Inflammatory macrophage treated with lipopolysaccharide for 1 hour (primary cell): ENCODE measurements at regions not wholly inside any gene's neighbourhood (a gene's known extent, or its start where the extent isn't known, plus 50 kb on each side); places are given as distances from the start of the nearest gene placed in this dataset.
"Not testable (repeated sequence)": the region's sequence is repeated elsewhere in the genome, so short reads cannot be mapped to it uniquely, and the experiment has no call there.

ENCODE experiments used
- DNase-seq, 2 donors: peaks; one replicate each; pipeline ENCODE4 v3.0.0-alpha.2; 2020 to 2022

DNA sequence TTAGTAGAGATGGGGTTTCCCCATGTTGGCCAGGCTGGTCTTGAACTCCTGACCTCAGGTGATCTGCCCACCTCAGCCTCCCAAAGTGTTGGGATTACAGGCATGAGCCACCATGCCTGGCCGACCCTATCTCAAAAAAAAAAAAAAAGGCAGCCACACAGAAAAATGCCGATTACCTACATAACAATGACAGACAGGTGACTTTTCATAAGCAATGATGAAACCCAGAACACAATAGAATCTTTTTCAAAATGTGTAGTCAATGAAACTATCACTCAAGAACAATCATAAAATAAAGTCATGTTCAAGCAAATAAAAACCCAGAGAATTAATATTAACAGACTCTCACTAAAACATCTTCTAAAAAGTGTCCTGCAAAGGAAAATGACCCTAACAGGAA lies 135.6 kb upstream of the MVB12B start:
- not testable (repeated sequence) for DNase-seq

DNA sequence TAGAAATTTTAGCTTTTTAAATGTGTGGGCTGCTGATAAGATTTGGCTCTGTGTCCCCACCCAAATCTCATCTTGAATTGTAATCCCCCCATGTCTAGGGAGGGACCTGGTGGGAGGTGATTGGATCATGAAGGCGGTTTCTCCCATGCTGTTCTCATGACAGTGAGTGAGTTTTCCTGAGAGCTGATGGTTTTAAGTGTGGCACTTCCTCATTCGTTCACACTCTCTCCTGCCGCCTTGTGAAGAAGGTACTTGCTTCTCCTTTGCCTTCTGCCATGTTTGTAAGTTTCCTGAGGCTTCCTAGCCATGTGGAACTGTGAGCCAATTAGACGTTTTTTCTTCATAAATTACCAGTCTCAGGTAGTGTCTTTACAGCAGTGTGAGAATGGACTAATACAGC lies 127.8 kb upstream of the MVB12B start:
- DNase-seq = no peak

DNA sequence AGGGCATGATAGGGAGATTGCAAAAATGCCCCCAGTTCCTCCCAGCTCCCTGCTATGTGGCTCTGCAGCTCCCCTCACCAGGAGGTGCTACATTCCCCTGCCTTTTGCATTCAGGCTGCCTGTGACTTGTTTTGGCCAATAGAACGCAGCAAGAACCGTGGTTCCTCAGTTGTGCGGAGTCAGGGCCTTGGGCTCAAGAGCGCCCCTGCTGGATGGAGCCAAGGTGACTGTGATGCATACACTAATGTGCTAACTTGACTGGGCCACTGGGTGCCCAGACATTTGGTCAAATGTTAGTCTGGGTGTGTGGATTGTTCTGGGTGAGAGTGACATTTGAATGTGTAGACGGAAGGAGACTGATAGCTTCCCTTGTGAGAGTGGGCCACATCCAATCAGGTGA lies 123.3 kb upstream of the MVB12B start:
- DNase-seq = no peak

- DNase-seq = no peak
These were observed 122.4 kb upstream of the MVB12B start for GRCh38 chr9:126204197-126204596.

GRCh38 chr9:126204708-126205225 lies 121.9 kb upstream of the MVB12B start:
- no peak for DNase-seq

DNA sequence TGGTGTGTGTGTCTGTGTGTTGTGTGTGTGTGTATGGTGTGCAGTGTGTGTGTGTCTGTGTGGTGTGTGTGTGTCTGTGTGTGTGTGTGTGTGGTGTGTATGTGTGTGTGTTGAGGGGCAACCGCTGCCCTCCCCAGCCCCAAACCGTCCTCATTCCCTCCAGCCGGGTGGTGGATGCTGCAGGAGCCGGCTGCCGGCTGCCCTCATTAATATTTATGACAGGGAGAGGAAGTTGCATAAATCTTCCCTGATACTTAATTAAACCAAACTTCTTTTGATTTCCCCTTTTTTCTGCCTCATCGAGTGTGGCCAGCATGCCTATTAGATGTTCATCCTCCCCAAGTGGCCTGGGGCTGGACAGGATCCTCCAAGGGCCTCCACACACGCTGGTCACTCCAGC lies 121.4 kb upstream of the MVB12B start:
- peak in 1 of 2 donors; percentile 23 for DNase-seq

DNA sequence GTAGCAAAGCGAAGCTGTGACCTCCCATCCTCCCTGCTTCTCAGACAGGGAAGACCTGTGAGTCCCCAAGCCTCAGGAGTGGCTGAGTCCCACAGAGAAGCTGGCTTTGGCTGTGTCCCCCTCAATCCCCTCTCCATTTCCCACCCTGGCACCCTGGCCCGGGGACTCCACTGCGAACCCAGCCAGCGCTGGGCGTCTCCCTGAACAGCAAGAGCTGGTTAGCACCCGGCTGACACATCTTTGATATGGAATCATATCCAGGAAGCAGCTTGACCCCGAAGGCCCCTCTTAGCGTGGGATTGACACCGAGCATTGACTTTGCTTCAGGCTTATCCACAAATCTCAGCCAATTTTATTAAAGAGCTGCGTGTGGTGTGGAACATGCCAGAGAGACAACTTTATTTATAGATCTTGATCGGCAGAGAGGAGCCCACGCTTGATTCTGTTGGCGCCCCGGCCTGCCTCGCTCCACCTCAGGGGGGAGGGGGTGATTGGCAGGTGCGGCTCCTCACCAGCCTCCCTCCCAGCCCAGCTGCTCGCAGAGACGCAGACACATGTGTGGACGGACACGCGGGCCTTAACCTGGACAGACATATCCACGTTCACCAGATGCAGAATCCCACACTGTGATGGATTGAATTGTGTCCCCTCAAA lies 120.7 kb upstream of the MVB12B start:
- DNase-seq = no peak

- DNase-seq = no peak
These were observed 119.4 kb upstream of the MVB12B start for GRCh38 chr9:126207256-126207655.

DNA sequence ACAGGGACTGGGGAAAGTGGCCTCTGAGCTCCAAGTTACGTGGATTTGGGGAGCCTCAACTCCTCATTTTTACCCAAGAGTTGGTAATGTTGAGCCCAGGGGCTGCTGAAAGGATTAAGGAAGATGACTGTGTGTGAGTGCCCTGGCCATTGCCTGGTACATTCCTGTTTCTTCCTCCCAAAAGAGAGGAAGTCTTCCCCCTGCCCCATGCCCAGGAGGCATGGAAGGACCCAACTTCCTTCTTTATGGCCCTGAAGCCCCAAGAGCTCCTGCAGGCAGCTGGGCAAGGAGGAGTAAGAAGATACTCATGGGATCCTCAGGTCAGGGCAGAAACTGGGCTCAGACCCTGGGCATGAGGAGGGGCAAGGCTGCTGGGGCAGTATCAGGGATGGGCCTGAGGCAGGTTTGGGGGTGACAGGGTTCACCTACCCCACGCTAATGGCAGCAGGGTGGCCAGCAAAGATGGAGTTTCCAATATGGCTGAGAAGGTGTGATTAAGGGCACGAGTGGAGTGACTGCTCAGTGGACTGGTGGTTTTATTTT lies 118.3 kb upstream of the MVB12B start:
- DNase-seq = peak; percentile 8

DNA sequence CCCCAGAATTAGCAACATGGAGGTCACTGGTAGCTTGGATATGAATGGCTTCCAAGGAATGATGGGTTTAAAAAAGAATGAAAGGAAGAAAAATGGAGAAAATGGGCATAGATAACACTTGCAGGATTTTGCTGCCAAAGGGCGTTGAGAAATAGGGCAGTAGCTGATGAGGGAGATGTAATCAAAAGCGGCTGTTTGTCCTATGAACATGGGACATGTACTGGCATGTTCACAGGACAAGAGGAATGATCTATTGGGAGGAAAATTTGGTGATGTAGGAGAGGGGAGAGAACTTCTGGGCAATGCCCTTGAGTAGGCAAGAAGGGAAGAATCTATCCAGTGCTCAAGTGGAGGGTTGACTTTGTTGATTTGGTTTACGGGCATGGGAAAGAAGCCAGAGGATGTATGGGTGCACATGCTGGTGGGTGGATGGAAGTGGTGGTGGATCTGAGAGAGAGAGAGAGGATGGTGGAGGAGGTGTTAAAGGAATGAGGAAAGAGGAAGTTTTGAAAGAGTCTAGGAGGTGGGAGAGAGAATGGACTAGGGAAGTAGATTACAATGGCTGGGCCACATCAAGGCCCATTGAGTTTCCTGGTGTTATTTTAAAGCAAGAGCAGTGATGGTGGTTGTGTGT lies 115.1 kb upstream of the MVB12B start:
- no peak for DNase-seq

GRCh38 chr9:126215486-126215885 lies 111.1 kb upstream of the MVB12B start:
- DNase-seq = no peak

GRCh38 chr9:126216826-126217225 lies 109.8 kb upstream of the MVB12B start:
- no peak for DNase-seq

GRCh38 chr9:126217250-126217653 lies 109.4 kb upstream of the MVB12B start:
- no peak for DNase-seq

DNA sequence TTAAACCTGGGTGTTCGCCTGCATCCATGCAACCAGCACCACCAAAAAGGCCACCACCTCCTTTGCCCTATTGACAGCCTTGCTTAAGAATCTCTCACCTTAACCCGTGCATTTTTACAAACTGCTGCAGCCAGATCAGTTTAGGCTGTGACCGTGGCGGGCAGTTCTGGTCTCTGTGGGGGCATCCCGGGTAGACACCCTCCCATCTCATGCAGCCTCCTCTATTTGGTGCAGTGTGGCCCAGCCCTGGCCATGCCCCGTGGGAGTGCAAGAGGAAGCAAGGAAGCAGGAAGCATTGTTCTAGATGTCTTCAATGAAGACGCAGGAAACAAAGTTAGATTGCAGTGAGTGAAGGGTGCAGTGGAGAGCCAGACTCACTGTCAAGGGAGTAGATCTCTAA lies 108.8 kb upstream of the MVB12B start:
- no peak for DNase-seq

DNA sequence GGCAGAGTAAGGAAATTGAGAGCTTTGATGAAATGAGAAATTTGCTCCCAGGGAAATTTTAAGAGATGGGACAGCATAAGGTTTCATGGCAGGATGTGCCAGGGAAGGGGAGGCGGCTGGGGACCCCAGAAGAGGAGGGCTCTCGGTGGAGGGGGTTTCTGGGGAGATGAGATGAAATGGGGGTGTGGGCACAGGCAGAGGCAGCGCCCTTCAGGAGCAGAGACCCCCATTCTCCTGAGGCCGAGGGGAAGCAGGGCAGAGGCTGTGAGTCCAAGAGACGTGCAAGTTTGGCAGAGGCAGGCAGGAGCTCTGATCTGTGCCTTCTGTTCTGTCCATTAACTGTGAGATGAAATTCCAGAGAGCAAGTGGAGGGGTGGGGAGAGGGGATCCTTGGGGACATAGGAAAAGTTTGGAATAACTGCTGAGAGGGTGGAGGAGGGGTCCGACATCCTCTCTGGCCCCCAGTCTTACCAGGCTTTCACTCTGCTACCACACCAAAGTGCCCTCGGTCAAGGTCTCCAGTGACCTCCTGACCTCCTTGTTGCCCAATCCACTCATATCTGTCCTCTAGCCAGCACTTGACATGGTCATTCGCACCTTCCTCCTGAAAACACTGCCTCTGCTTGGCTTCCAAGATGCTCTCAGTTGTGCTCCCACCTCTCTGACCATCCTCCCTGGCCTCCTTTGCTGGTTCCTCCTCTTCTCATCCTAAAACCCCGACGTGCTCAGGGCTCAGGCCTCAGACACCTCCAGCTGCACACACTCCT lies 108.1 kb upstream of the MVB12B start:
- DNase-seq = no peak

DNA sequence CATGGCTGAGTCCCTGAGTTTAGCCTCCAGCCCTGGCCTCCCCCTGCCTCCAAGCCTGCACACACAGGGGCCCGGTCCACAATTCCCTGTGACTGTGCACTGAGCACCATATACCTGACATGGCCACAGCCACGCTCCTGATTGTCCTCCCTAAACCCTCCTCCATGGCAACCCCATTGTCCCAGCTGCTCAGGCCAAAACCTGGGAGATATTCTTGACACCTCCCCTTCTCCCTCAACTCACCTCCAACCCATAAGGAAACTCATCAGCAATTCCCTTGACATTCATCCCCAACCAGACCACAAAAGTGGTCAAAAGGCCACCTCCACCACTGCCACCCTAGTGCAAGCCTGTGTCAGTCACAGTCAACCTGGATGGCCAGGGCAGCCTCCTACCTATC lies 107.5 kb upstream of the MVB12B start:
- no peak for DNase-seq

DNA sequence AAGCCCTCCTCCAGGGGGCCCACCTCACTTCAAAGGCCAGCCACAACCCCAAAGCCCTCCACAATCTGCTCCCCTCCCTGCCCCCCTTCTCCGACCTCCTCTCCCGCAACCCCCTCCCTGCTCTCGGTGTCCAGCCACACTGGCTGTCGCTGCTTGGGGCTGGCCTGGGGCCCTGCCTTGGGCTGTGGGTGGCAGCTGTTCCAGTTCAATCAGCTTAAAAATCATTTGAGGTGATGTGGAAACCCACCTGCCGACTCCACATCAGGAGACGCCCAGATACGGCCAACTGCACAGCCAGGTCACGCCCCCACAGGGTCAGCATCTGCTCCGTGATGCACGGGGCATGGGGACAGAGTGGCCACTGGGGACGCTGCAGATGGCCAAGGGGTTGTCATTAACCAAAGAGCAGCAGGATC lies 107.0 kb upstream of the MVB12B start:
- no peak for DNase-seq

- no peak for DNase-seq
These were observed 105.1 kb upstream of the MVB12B start for GRCh38 chr9:126221480-126221879.

- DNase-seq = no peak
These were observed 104.2 kb upstream of the MVB12B start for GRCh38 chr9:126222363-126222834.

- DNase-seq = no peak
These were observed 103.7 kb upstream of the MVB12B start for GRCh38 chr9:126222835-126223431.

- no peak for DNase-seq
These were observed 102.7 kb upstream of the MVB12B start for GRCh38 chr9:126223798-126224531.
